SW480 (cell line): ENCODE measurements at regions not wholly inside any gene's neighbourhood (a gene's known extent, or its start where the extent isn't known, plus 50 kb on each side); places are given as distances from the start of the nearest gene placed in this dataset.

Experiments used
- DNase-seq: peaks from one replicate; pipeline ENCODE4 v3.0.0-alpha.2; 2016; ENCODE audit warnings: low spot score

DNA sequence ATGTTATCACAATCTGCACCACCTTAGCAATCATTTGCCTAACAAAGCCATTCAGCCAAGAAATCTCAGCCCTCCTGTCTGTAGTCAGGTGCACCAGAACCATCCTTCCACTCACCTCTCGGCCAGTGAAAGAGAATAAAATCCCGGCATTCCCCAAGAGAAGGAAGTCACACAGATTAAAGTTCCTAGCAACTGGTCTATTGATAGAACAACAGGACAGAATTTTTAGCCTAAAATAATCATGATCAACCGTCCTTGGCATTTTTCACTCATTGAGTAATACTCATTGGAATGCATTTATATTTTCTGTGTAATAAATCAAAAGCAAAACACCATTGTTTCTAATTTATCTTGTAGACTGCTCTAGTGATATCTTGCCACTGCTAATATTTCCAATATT is 85.7 kb upstream of the CDH4 start:
- DNase-seq, result no peak

DNA sequence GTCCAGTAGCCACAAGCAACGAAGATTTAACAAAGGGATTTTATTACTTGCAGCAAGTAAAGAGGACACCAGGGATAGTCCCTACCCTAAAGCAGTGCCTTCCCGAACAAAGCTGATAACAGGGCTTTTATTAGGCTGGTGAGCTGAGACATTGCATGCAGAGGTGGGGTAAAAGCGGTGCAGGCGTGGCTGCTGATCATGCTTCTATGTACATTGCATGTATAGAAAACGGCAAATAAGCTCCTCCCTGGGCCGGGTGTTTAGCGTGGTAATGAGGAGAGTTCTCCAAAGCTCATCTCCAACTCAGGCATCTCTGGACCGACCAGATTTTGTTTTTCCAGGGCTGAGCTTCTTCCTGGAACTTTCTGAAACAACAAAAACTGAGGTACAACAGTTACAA is 83.5 kb upstream of the CDH4 start:
- no peak for DNase-seq

DNA sequence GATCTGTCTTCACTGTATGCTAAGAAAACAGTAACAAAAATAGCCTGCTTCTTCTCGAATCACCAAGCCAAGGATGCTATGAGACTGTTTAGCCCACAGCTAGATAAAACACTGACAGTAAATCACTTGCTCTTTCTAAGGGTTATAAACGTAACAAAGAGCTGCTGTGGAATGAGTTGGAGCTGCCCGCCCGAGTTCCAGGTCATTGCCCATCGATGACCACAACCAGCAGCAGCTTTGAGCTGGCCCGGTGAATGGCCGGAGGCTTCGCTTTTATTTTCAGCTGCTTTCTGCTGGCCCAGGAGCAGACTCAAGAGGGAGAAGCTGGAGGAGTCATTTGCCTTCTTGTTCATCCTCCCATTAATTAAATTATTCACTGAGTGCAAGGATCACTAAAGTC is 82.2 kb upstream of the CDH4 start:
- no peak for DNase-seq

DNA sequence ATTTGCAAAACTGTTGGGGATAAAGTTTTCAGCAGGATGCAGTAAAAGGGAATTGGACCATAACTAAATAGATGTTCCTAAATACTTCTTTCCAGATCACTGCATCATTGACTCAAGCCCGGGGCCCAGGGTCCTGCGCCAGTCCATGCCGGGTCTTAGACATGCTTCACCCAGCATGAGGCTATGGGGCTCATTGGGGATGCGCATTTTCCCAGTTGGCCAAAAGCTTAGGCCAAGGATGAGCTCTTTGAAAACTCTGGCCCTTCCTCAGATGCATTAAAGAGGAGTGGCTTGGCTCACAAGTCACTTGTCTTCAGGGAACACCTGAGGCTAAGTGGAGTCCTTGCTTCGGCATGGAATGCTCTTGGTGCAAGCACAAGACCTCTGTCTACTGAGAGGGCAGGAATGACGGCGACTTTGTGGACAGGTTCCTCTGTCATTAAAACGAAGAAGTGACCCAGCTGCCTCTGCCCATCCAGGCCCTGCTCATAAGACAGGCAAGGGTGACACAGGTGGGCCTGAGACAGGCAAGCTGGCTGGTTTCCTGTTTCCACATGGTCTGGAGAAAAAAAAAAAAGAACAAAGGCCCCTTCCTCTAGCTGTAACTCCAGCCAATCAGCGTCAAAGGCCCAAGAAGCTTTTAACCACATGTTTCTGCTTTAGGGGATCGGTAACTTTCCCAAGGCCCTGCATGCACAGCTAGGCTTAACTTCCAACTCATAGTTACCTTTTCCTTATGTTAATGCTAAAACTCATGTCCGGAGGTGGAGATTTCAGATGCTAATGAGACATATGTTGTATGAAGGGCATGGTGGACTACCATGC is 81.4 kb upstream of the CDH4 start:
- no peak for DNase-seq

DNA sequence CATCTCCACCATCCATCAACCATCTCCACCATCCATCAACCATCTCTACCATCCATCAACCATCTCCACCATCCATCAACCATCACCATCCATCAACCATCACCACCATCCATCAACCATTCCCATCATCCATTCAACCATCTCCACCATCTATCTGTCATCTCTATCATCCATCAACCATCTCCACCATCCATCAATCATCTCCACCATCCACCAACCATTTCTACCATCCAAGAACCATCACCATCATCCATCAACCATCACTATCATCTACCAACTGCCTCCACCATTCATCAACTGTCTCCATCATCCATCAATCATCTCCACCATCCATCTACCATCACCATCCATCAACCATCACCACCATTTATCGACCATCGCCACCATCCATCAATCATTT is 78.8 kb upstream of the CDH4 start:
- DNase-seq, result no peak

DNA sequence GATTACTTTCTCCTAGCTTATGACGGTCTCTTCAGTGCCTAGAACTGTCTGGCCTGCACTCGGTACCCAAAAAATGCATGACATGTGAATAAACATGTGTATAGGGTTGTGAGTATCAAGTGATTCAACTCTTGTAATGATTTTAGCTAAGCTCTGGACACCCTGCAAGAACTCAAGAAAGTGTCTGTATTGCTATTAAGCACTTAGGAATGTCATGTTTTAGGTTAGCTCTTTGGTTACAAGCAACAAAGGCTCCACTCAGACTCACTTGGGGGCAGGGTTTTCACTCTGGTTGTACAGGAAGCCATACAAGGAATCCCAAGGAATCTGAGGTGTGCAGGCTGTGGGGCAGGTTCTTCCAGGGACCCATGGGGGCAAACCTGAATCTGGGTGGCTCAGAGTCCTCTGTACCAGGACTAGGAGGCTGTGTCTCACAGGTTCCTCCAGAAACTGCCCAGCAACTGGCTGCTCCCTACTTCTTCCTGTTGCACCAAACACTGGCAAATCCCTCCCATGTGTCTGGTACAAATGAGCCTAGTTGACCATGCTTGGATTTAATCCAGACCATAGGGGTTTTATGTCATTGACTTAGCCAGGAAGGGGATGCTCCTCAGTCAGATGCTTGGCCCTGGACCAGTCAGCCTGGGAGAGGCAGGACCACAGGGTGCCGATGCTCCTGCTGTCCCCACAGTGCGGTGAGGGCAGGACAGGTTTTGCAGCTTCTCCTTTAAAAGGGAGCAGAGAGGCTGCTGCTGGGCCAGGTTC is 77.9 kb upstream of the CDH4 start:
- no peak for DNase-seq

DNA sequence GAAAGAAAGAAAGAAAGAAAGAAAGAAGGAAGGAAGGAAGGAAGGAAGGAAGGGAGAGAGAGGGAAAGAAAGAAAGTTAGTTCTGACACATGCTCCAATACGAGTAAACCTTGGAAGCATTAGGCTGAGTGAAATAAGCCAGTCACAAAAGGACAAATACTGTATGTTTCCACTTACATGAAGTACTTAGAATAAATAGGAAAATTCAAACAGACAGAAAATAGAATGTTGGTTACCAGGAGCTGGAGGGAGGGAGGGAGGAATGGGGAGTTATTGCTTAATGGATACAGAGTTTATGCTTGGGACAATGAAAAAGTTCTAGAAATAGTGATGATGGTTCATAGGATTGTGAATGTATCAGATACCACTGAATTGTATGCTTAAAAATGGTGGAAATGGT is 75.2 kb upstream of the CDH4 start:
- no peak for DNase-seq

DNA sequence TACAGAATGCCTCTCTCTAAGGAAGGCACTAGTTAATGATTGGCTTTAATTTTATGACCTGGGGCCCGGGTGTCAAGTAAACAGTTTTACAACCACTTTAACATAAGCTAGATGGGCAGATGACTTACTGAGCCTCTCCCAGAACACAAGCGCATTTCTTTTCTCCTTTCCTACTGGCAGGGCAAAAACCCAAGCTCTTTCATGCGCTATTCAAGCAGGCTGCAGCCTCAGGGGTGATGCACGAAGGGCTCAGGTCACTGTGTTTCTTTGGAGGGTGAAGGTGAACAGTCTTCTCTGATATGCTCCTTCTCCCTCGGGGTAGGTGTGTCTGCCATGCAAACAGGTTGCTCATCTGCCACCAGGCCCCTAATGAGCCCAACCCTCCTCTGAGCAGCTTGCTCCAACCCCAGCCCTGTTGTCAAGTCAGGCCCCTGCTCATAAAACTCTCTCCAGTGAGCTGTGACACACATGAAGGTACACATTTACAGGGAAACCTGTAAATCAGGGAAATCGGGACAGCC is 73.5 kb upstream of the CDH4 start:
- peak; percentile 38 for DNase-seq

DNA sequence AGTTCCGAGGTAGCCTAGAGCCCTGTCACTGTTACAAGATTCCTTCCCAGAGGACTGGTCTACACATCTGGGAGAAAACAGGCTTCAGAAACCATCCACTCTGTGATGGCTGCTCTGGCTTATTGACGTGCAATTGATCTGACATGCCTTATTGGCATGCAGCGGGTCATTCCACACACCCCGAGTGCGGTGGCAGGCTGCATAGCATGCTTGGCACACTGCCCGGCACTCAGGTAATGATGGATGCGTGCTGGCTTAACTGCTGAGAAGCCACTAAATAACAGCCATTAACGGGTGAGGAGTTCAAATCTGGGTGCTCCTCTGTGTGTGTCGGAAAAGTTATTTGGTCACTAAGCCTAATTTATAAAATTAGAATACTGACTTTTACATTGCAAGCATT is 67.9 kb upstream of the CDH4 start:
- DNase-seq, result no peak

DNA sequence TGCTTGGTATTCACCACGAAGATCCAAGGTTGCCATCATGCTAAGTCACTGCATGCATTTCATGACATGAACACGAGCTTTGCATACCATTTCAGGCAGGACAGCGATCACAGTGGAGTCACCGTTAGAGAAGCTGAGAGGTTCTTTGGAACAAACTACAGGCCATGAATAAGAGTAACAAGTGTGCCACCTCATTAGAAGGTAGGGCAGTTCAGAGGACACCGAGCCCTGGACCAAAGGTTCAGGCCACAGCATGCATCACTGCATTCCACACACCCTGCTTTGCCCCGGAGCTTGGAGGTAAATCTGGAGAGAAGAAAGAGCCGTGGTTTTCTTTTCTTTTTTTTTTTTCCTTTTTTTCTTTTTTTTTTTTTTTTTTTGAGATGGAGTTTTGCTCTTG is 66.9 kb upstream of the CDH4 start:
- DNase-seq, result no peak

DNA sequence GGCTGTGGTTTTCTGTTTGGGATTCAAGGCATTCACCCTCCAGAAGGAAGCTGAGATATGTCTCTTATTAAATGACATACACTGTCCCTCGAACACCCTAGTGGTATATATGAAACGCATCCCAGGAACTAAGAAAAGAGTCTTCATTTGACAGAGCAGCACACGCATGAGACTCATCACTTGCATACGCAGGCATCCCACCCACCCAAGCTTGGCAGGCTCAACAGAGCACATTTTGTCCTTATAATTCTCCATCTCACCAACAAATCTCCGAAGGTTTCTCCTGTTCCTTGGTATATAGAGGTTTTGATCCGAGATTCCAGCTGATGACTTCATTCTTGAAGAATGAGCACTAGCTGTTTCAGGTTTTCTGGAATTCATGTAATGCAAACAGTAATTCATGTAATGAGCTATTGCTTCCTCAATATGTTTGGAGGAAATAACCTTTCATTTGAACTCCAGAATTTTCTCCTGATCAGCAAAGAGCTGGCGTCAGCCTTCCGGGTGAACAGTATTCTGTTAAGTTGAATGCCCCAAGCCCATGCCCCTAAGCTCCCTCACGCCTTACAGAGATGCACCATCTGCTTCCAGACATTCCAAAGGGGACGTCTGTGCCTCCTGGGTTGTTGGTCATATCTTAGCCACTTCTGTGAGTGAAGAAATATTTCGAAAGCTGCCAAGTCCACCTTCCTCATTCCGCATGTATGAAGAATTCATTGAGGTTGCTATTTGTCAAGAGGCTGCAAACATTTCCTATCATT is 66.0 kb upstream of the CDH4 start:
- DNase-seq, result peak; percentile 58

DNA sequence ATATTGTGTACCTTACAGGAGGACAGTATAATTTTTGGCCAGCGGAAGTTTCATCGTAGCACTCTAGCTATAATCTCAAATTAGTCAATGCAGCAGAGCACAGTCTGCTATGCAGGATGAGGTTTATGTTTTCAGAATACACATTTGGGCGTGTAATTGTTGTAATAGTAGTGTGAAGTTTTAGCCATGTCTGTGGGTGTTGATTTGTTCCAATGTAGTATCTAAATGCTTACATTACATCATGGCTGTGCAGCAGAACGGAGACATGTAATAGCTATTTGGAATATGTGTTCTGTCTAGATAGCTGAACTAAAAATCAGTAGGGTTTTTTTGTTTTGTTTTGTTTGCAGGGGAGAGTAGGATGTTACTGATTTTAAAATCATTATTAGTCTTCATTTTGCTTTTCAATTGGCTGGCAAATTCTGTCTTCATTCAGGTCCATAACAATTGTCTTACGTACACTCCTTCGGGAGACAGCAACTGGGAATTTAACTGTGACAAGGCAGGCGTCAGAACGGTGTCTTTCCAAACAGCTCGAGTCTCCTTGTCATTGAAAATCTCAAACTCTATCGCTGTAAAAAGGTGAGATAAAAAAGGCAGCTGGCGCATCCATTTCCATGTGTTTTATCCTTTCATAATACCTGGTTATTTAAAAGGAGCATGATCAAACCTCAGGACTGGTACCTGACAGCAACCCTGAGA is 65.1 kb upstream of the CDH4 start:
- DNase-seq, result no peak

DNA sequence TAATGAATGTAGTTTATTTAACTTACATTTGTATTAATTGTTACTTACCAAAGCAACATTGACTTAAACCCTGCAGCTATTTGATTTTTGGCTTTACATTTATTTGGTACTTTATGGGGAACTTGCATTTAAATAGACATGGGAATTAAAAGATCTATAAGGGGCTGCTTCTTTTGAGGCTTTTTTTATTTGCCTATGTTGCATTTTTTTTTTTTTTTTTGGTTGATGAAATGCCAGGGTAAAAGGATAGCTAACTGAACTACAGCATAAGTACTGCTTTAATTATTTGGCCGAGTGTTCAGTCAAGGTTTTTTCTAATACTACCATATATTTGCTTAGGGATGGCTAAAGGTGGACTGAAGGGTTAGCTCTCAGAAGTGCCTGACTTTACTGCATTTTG is 62.5 kb upstream of the CDH4 start:
- no peak for DNase-seq

DNA sequence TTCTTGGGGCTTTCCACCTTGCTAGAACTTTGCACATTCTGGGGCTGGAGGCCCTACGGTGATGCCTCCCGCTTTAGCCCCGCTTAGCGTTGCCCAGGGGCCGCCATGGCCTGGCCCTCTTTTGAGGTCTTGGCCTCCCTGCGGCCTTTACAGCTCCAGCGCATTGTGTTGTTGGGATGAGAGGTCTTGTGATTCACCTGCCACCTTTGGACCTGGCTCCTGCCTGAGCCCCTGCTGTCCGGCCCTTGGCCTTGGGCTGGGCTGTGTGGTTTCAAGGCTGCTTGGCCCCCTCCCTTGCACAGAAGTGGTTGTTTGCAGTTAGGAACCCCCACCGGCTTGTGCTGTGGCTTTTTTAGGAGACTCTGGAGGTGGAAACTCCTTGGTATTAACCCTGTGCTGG is 61.0 kb upstream of the CDH4 start:
- no peak for DNase-seq

DNA sequence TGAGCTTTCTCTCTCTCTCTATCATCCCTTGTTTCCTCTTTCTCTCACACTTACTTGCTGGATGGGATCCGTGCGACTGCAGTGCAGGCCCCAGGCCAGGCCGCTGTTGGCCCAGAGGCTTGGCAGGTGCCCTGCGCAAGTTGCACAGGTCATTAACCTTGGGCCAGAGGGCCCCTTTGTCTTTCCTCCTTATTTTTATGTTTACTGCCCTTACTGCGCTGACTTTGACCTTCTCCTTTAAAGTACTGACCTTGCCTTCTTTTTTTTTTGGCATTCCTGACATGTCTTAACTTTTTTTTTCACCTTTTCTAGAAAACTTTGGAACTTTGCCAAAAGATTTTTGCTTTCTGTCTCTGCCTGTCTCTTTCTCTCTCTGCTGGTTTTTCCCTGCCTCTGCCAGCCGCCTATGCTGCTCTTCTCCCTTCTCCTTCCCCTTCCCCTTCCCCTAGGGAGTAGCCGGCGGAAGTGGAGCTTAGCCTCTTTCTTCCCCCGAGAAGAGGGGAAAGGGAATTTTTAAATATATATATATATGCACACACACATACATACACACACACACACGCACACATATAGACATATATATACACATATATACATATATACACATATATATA is 59.6 kb upstream of the CDH4 start:
- DNase-seq, result no peak

DNA sequence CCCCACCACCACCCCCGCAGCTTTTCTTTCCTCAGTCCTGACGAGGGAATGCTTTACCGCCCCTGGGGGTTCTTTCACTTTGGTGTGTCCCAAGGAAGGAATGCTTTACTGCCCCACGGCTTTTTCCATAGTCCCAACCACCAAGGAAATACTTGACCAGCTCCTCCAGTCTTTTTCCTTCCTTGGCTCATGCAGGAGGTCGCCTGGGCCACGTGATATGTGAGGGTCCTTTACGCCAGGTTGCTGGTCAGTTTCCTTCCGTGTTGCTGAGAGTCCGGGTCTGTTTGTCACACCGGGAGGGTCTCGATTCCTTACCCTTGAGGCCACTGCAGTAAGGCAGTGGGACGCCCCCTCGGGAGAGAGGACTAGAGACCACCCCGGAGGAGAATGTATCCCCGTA is 58.9 kb upstream of the CDH4 start:
- no peak for DNase-seq
